SK-N-SH (cell line): ENCODE measurements at regions not wholly inside any gene's neighbourhood (a gene's known extent, or its start where the extent isn't known, plus 50 kb on each side); places are given as distances from the start of the nearest gene placed in this dataset.

Source experiments
- CHD2 ChIP-seq: fragments of 150-350 bp; IDR thresholded peaks from 2 replicates; pipeline ENCODE4 v1.6.1; 2018; ENCODE audit warnings: low read length; ENCODE audit not compliant: partially characterized antibody
- CTCF ChIP-seq: fragments of 200-600 bp; sonication (generic); IDR thresholded peaks from 2 replicates; pipeline ENCODE4 v1.6.1; 2017; ENCODE audit warnings: antibody characterized with exemption, mild to moderate bottlenecking, moderate library complexity
- MXI1 ChIP-seq: IDR thresholded peaks from 2 replicates; pipeline ENCODE4 v1.6.1; 2012; ENCODE audit warnings: mild to moderate bottlenecking, low read depth, low read length, improper control_type of control experiment
- REST ChIP-seq: IDR thresholded peaks from 2 replicates; pipeline ENCODE4 v1.6.1; 2012; ENCODE audit warnings: mild to moderate bottlenecking, low read depth, low read length, moderate library complexity
- RXRA ChIP-seq: IDR thresholded peaks from 2 replicates; pipeline ENCODE4 v1.4.0; 2012; ENCODE audit warnings: low read depth, mild to moderate bottlenecking, borderline replicate concordance
- YY1 ChIP-seq: IDR thresholded peaks from 2 replicates; pipeline ENCODE4 v1.4.0; 2012; ENCODE audit warnings: low read depth, mild to moderate bottlenecking
- TF ChIP-seq, protein P1 (sequence below): IDR thresholded peaks from 2 replicates; pipeline ENCODE4 v1.4.0; 2012; ENCODE audit warnings: low read depth

DNA sequence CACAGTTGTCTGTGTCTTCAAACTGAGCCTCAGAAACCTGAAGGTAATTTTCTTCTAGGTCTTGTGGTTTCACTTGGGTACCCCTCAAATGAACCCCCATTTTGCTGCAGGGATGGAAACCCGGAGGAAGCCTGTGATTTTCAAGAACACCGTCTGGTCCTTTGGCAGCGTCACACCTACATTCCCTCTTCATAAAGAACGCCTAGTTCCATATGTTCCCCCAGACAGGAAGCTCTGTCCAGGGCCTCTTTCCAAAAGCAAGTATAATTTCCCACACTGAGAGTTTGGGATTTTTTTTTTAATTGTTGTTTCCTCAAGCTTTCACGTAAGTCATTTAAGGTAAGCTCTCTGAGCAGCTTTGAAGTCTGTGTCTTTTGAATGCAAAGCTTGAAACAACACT, 515.0 kb downstream of the TMEM114 start:
- TF ChIP-seq CTCF (no peak), CHD2 (no peak), MXI1 (no peak), YY1 (no peak), REST (no peak), RXRA (no peak)
- TF ChIP-seq, protein P1, sequence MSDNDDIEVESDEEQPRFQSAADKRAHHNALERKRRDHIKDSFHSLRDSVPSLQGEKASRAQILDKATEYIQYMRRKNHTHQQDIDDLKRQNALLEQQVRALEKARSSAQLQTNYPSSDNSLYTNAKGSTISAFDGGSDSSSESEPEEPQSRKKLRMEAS: no peak
